ENCODE measurements at regions not wholly inside any gene's neighbourhood (a gene's known extent, or its start where the extent isn't known, plus 50 kb on each side); places are given as distances from the start of the nearest gene placed in this dataset.

- H3K36me3 ChIP-seq: no peaks in the 10 kb centered on the region
- no peak for TF ChIP-seq CTCF (IDR thresholded peaks at IDR 0.05)
- no peak for TF ChIP-seq POLR2A (IDR thresholded peaks at IDR 0.05)
- no peak for TF ChIP-seq POLR2AphosphoS5 (IDR thresholded peaks at IDR 0.05; ENCODE audit: insufficient read depth in 1 of 2, low read depth in 1 of 2)
- no peaks in the 10 kb centered on the region for H3K27me3 ChIP-seq
- H3K4me3 ChIP-seq: no peak overlapping the region
- H3K9me3 ChIP-seq: no peaks in the 10 kb centered on the region
- H3K4me1 ChIP-seq: no peaks in the 10 kb centered on the region
- DNase-seq (ENCODE audit: extremely low spot score in 2 of 2): no peak
- intact Hi-C loops (cut with DNase I): no loop called here
- no peak overlapping the region for H3K27ac ChIP-seq
Measured at GRCh38 chr10:128967980-128968756, 498.9 kb upstream of the MGMT start.

- H3K4me3 ChIP-seq: no peak overlapping the region
- no peak overlapping the region for H3K27ac ChIP-seq
- TF ChIP-seq CTCF (IDR thresholded peaks at IDR 0.05) (no peak), POLR2AphosphoS5 (IDR thresholded peaks at IDR 0.05; ENCODE audit: insufficient read depth in 1 of 2, low read depth in 1 of 2) (no peak), POLR2A (IDR thresholded peaks at IDR 0.05) (no peak)
- intact Hi-C loops (cut with DNase I): no loop called here
- H3K36me3 ChIP-seq: no peaks in the 10 kb centered on the region
- H3K27me3 ChIP-seq: no peaks in the 10 kb centered on the region
- H3K9me3 ChIP-seq: no peaks in the 10 kb centered on the region
- no peak for DNase-seq (ENCODE audit: extremely low spot score in 2 of 2)
- no peaks in the 10 kb centered on the region for H3K4me1 ChIP-seq
Measured at GRCh38 chr10:128969551-128969950, 497.5 kb upstream of the MGMT start.

- Histone ChIP-seq H3K4me1 (no peaks in the 10 kb centered on the region), H3K27ac (no peak overlapping the region), H3K27me3 (no peaks in the 10 kb centered on the region), H3K36me3 (no peaks in the 10 kb centered on the region), H3K4me3 (no peak overlapping the region), H3K9me3 (no peaks in the 10 kb centered on the region)
- intact Hi-C loops (cut with DNase I): no loop called here
- TF ChIP-seq POLR2A (IDR thresholded peaks at IDR 0.05): no peak
- TF ChIP-seq CTCF (IDR thresholded peaks at IDR 0.05): no peak
- no peak for TF ChIP-seq POLR2AphosphoS5 (IDR thresholded peaks at IDR 0.05; ENCODE audit: insufficient read depth in 1 of 2, low read depth in 1 of 2)
- DNase-seq (ENCODE audit: extremely low spot score in 2 of 2): no peak
Measured at GRCh38 chr10:128971374-128972035, 495.5 kb upstream of the MGMT start.

GRCh38 chr10:128972036-128972405 lies 495.0 kb upstream of the MGMT start:
- Histone ChIP-seq H3K4me1 (no peaks in the 10 kb centered on the region), H3K27ac (no peak overlapping the region), H3K9me3 (no peaks in the 10 kb centered on the region), H3K4me3 (no peak overlapping the region), H3K36me3 (no peaks in the 10 kb centered on the region), H3K27me3 (no peaks in the 10 kb centered on the region)
- intact Hi-C loops (cut with DNase I): no loop called here
- TF ChIP-seq POLR2A (IDR thresholded peaks at IDR 0.05) (no peak), POLR2AphosphoS5 (IDR thresholded peaks at IDR 0.05; ENCODE audit: insufficient read depth in 1 of 2, low read depth in 1 of 2) (no peak), CTCF (IDR thresholded peaks at IDR 0.05) (no peak)
- no peak for DNase-seq (ENCODE audit: extremely low spot score in 2 of 2)

- Histone ChIP-seq H3K36me3 (no peaks in the 10 kb centered on the region), H3K9me3 (no peaks in the 10 kb centered on the region), H3K27ac (no peak overlapping the region), H3K4me3 (no peak overlapping the region), H3K4me1 (no peaks in the 10 kb centered on the region), H3K27me3 (no peaks in the 10 kb centered on the region)
- no peak for DNase-seq (ENCODE audit: extremely low spot score in 2 of 2)
- intact Hi-C loops (cut with DNase I): no loop called here
- TF ChIP-seq CTCF (IDR thresholded peaks at IDR 0.05) (no peak), POLR2A (IDR thresholded peaks at IDR 0.05) (no peak), POLR2AphosphoS5 (IDR thresholded peaks at IDR 0.05; ENCODE audit: insufficient read depth in 1 of 2, low read depth in 1 of 2) (no peak)
Measured at GRCh38 chr10:128973221-128973620, 493.8 kb upstream of the MGMT start.
